Caco-2 (cell line): ENCODE measurements at regions not wholly inside any gene's neighbourhood (a gene's known extent, or its start where the extent isn't known, plus 50 kb on each side); places are given as distances from the start of the nearest gene placed in this dataset.
A peak's percentile ranks its signal among the peaks of the same experiment; 100 is the strongest.

Source experiments
- BruUV-seq: library from RNA; stranded (reverse); fragments of 400-500 nt; replicated peaks from 2 replicates; lab custom pipeline; 2021; lab: Mats Ljungman, UMichigan
- CTCF ChIA-PET: fragments of 300-600 bp; sonication (Branson Sonifier 250); formaldehyde crosslinking; loops from one replicate; lab custom pipeline; 2022; ENCODE audit warnings: antibody characterized with exemption; lab: Charles Lee
- POLR2A ChIA-PET: fragments of 300-600 bp; sonication (Branson Sonifier 250); formaldehyde crosslinking; loops from one replicate; lab custom pipeline; 2022; ENCODE audit warnings: antibody characterized with exemption; lab: Charles Lee
- DNase-seq, 2 experiments: peaks; one replicate each; pipeline versions ENCODE4 v3.0.0 to v3.0.0-alpha.2; 2020 to 2022
- H3K27me3 ChIP-seq: replicated peaks from 2 replicates; pipeline ENCODE4 v1.6.0; 2011; ENCODE audit warnings: low read length; ENCODE audit not compliant: control insufficient read depth, insufficient read depth
- H3K36me3 ChIP-seq: 2 replicates; pipeline ENCODE4 v1.5.1; 2011; ENCODE audit warnings: low read length; ENCODE audit not compliant: control insufficient read depth, insufficient read depth
- H3K4me1 ChIP-seq: fragments of 250-450 bp; sonication (Bioruptor Pico); 2 replicates; pipeline ENCODE4 v1.5.1; 2020; ENCODE audit warnings: mild to moderate bottlenecking
- H3K4me3 ChIP-seq: 2 replicates; pipeline ENCODE4 v1.5.1; 2011; ENCODE audit warnings: low read depth, mild to moderate bottlenecking, control low read depth, low read length
- H3K9me3 ChIP-seq: fragments of 250-450 bp; sonication (Bioruptor Pico); 2 replicates; pipeline ENCODE4 v1.5.1; 2020; ENCODE audit warnings: mild to moderate bottlenecking, moderate library complexity
- H3K27ac Mint-ChIP-seq: one replicate; pipeline ENCODE4 v1.8.0; 2022; ENCODE audit warnings: mixed read lengths; ENCODE audit not compliant: unreplicated experiment
- H3K27me3 Mint-ChIP-seq: one replicate; pipeline ENCODE4 v1.8.0; 2022; ENCODE audit warnings: mixed read lengths; ENCODE audit not compliant: insufficient read depth, unreplicated experiment
- H3K36me3 Mint-ChIP-seq: one replicate; pipeline ENCODE4 v1.8.0; 2022; ENCODE audit warnings: mild to moderate bottlenecking, mixed read lengths; ENCODE audit not compliant: insufficient read depth, unreplicated experiment
- H3K4me1 Mint-ChIP-seq: one replicate; pipeline ENCODE4 v1.8.0; 2022; ENCODE audit warnings: low read depth, mixed read lengths; ENCODE audit not compliant: unreplicated experiment
- H3K4me3 Mint-ChIP-seq: one replicate; pipeline ENCODE4 v1.8.0; 2022; ENCODE audit warnings: mild to moderate bottlenecking, moderate library complexity, mixed read lengths; ENCODE audit not compliant: unreplicated experiment
- H3K9me3 Mint-ChIP-seq: one replicate; pipeline ENCODE4 v1.8.0; 2022; ENCODE audit warnings: mixed read lengths; ENCODE audit not compliant: unreplicated experiment
- intact Hi-C: fragments of 100-400 bp; cut with micrococcal nuclease; formaldehyde crosslinking; loops from one replicate; pipeline ENCODE4 v1.10.0; 2022; ENCODE audit not compliant: unreplicated experiment
- TF ChIP-seq, protein P1 (sequence below), 2 experiments: fragments of 200-600 bp in 1 of 2; IDR thresholded peaks; 1 replicate in 1 of 2; 2 replicates in 1 of 2; pipeline versions ENCODE4 v1.5.1 to v1.8.0; 2011 to 2022; ENCODE audit warnings: antibody characterized with exemption in 1 of 2, control low read depth in 1 of 2, inconsistent platforms in 1 of 2, low read depth in 1 of 2, low read length in 1 of 2, mild to moderate bottlenecking in 1 of 2, moderate library complexity in 1 of 2; ENCODE audit not compliant: insufficient read depth in 1 of 2, severe bottlenecking in 1 of 2, unreplicated experiment in 1 of 2

DNA sequence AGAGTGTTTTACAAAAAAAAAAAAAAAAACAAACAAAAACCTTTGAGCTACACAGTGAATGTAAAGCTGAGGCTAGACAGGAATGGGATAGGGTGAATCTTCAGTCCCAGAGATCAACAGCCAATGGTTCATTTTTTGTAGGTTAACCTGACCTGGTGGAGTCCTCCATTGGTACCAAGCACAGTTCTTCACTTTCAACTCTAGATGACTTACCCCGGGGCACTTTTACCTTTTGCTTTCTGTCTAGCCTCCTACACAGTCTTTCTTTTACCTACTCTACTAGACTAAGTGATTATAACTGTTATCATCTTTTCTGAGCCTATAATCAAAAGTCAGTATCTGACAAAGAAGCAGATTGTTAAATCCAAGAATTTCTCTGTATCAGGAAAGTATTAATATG lies 50.9 kb downstream of the ANXA2R start:
- BruUV-seq, result no TSS peak
- H3K27me3 Mint-ChIP-seq, result no peaks in the 10 kb centered on the region

DNA sequence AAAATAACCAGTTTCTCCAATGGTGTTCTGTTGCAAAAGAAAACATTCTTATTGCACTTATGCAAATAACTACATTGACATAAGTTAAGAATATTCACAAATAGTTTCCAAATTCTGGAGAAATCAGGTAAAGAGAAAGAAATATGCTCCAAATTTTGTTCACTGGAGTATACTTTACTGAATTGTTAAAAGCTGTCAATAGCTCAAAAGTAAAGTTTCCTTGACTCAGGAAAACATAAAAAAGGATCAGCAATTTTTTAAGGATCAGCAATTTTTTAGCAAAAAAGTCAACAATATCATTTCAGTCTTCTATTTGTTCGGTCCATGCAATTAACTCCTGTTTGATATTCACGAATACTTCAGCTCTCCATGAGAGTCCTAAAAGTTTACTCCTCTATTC lies 51.6 kb downstream of the ANXA2R start:
- POLR2A ChIA-PET, result interaction anchor here (0.7 kb wide), 1 partner anchor 48 kb away, joined by 4 read pairs; no protein-coding TSS in a partner anchor

More for the DNA sequence above, 50.9 kb downstream of the ANXA2R start:
- Mint-ChIP-seq H3K4me3 (no peak overlapping the region), H3K36me3 (no peaks in the 10 kb centered on the region), H3K4me1 (peaks cover 30% of the 10 kb centered on the region), H3K9me3 (peaks cover 24% of the 10 kb centered on the region), H3K27ac (no peak overlapping the region)
- no peak overlapping the region for H3K4me3 ChIP-seq
- peaks cover 27% of the 10 kb centered on the region for H3K4me1 ChIP-seq
- no peaks in the 10 kb centered on the region for H3K36me3 ChIP-seq
- intact Hi-C loops, result no loop called here
- H3K27me3 ChIP-seq, result no peaks in the 10 kb centered on the region
- ChIA-PET POLR2A (interaction anchor here (0.6 to 0.7 kb wide), 2 partner anchors 49 to 133 kb away, joined by 3 to 4 read pairs; no protein-coding TSS in a partner anchor), CTCF (interaction anchor here (0.9 kb wide), 1 partner anchor 80 kb away, joined by 5 read pairs; no protein-coding TSS in a partner anchor)
- DNase-seq, result no peak
- TF ChIP-seq, protein P1, sequence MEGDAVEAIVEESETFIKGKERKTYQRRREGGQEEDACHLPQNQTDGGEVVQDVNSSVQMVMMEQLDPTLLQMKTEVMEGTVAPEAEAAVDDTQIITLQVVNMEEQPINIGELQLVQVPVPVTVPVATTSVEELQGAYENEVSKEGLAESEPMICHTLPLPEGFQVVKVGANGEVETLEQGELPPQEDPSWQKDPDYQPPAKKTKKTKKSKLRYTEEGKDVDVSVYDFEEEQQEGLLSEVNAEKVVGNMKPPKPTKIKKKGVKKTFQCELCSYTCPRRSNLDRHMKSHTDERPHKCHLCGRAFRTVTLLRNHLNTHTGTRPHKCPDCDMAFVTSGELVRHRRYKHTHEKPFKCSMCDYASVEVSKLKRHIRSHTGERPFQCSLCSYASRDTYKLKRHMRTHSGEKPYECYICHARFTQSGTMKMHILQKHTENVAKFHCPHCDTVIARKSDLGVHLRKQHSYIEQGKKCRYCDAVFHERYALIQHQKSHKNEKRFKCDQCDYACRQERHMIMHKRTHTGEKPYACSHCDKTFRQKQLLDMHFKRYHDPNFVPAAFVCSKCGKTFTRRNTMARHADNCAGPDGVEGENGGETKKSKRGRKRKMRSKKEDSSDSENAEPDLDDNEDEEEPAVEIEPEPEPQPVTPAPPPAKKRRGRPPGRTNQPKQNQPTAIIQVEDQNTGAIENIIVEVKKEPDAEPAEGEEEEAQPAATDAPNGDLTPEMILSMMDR (IDR thresholded peaks at IDR 0.05; ENCODE audit: insufficient read depth in 1 of 2, low read depth in 1 of 2, low read length in 1 of 2, severe bottlenecking in 1 of 2, unreplicated experiment in 1 of 2), result no peak
- H3K9me3 ChIP-seq, result peaks cover 15% of the 10 kb centered on the region; the same call in 1 of the 2 replicates

DNA sequence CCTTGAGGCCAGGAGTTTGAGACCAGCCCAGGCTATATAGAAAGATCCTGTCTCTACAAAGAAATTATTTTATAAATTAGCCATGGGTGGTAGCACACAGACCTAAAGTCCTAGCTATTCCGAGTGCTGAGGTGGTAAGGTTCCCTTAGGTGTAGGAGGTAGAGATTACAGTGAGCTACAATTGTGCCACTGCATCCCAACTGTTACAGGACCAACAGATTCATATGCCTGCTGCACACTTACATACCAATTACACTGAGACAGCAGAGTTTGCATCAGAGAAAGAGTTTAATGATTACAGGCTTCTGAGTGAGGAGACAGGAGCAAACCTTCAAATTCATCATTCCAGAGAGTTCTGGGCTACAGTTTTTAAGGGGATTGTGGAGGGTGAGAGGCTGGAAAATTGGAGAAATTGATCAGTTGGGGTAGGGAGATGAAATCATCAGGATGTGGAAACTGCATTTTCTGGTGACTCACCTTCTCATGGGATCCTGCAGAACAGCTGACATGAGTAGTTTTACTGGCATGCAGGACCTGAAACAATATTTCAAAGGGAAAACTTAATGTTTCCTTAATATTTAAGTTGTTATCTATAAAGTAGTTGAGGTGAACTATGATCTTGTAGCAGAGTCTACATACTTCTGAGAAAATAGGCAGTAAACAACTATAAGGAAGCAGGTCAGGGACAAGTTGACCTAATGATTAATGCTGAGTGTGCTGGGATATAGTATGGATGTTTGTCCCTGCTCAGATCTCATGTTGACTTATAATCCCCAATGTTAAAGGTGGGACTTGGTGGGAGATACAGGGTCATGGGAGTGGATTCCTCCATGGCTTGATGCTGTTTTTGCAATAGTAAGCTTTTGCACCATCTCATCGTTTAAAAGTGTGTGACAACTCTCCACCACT lies 54.7 kb downstream of the ANXA2R start:
- CTCF ChIA-PET, result no interaction called here
- H3K27ac Mint-ChIP-seq, result peak overlapping the region; percentile 79

More for the DNA sequence above, 51.6 kb downstream of the ANXA2R start:
- Histone ChIP-seq H3K4me3 (no peak overlapping the region), H3K4me1 (peaks cover 27% of the 10 kb centered on the region), H3K9me3 (peaks cover 13% of the 10 kb centered on the region; the same call in 1 of the 2 replicates), H3K36me3 (no peaks in the 10 kb centered on the region), H3K27me3 (no peaks in the 10 kb centered on the region)
- H3K4me1 Mint-ChIP-seq, result peaks cover 30% of the 10 kb centered on the region
- no TSS peak for BruUV-seq
- TF ChIP-seq, protein P1 (IDR thresholded peaks at IDR 0.05; ENCODE audit: insufficient read depth in 1 of 2, low read depth in 1 of 2, low read length in 1 of 2, severe bottlenecking in 1 of 2, unreplicated experiment in 1 of 2), result no peak
- peaks cover 24% of the 10 kb centered on the region for H3K9me3 Mint-ChIP-seq
- no peaks in the 10 kb centered on the region for H3K36me3 Mint-ChIP-seq
- intact Hi-C loops, result no loop called here
- no peak overlapping the region for H3K4me3 Mint-ChIP-seq
- no peak overlapping the region for H3K27ac Mint-ChIP-seq
- no peaks in the 10 kb centered on the region for H3K27me3 Mint-ChIP-seq
- CTCF ChIA-PET, result no interaction called here
- DNase-seq, result no peak

More for the DNA sequence above, 54.7 kb downstream of the ANXA2R start:
- POLR2A ChIA-PET, result no interaction called here
- Mint-ChIP-seq H3K9me3 (peaks cover 24% of the 10 kb centered on the region), H3K36me3 (peaks cover 5% of the 10 kb centered on the region), H3K4me3 (peak overlapping the region; percentile 17), H3K27me3 (no peaks in the 10 kb centered on the region), H3K4me1 (peaks cover 30% of the 10 kb centered on the region)
- no peaks in the 10 kb centered on the region for H3K36me3 ChIP-seq
- peaks cover 27% of the 10 kb centered on the region for H3K4me1 ChIP-seq
- BruUV-seq, result no TSS peak
- H3K4me3 ChIP-seq, result no peak overlapping the region
- TF ChIP-seq, protein P1 (IDR thresholded peaks at IDR 0.05; ENCODE audit: insufficient read depth in 1 of 2, low read depth in 1 of 2, low read length in 1 of 2, severe bottlenecking in 1 of 2, unreplicated experiment in 1 of 2), result no peak
- no peaks in the 10 kb centered on the region for H3K27me3 ChIP-seq
- DNase-seq, result no peak
- intact Hi-C loops, result no loop called here
- H3K9me3 ChIP-seq, result peaks cover 17% of the 10 kb centered on the region; the same call in 1 of the 2 replicates
